GM18951 (cell line): ENCODE measurements at regions not wholly inside any gene's neighbourhood (a gene's known extent, or its start where the extent isn't known, plus 50 kb on each side); places are given as distances from the start of the nearest gene placed in this dataset.
"Not testable (repeated sequence)": the region's sequence is repeated elsewhere in the genome, so short reads cannot be mapped to it uniquely, and the experiment has no call there.

Experiments used
- POLR2A ChIP-seq: IDR thresholded peaks from 4 replicates; pipeline ENCODE4 v1.6.1; 2011; ENCODE audit warnings: mild to moderate bottlenecking; ENCODE audit not compliant: insufficient read length, insufficient read depth; ENCODE audit errors: extremely low read depth
- in situ Hi-C: fragments of 300-500 bp; cut with MboI; formaldehyde crosslinking; loops from one replicate; pipeline ENCODE4 v1.12.0; 2022; ENCODE audit warnings: low sequenced_read_pairs, mixed read lengths, inconsistent platforms; ENCODE audit not compliant: unreplicated experiment

GRCh38 chr17:34485999-34486398 is 93.4 kb upstream of the TMEM132E start:
- TF ChIP-seq POLR2A: no peak
- in situ Hi-C loops: no loop called here

GRCh38 chr17:34484193-34484733 is 95.1 kb upstream of the TMEM132E start:
- in situ Hi-C loops: no loop called here
- no peak for TF ChIP-seq POLR2A

- TF ChIP-seq POLR2A: no peak
- in situ Hi-C loops: no loop called here
These were observed 96.7 kb upstream of the TMEM132E start for GRCh38 chr17:34482730-34483129.

GRCh38 chr17:34481779-34482178 is 97.6 kb upstream of the TMEM132E start:
- no peak for TF ChIP-seq POLR2A
- in situ Hi-C loops: no loop called here

GRCh38 chr17:34479371-34479770 is 100.0 kb upstream of the TMEM132E start:
- in situ Hi-C loops: no loop called here
- TF ChIP-seq POLR2A: no peak

GRCh38 chr17:34478244-34478643 is 101.1 kb upstream of the TMEM132E start:
- TF ChIP-seq POLR2A: no peak
- in situ Hi-C loops: no loop called here

GRCh38 chr17:34475296-34475695 is 104.1 kb upstream of the TMEM132E start:
- in situ Hi-C loops: no loop called here
- no peak for TF ChIP-seq POLR2A

- in situ Hi-C loops: no loop called here
- no peak for TF ChIP-seq POLR2A
These were observed 104.7 kb upstream of the TMEM132E start for GRCh38 chr17:34474706-34475105.

- in situ Hi-C loops: no loop called here
- no peak for TF ChIP-seq POLR2A
These were observed 107.0 kb upstream of the TMEM132E start for GRCh38 chr17:34472363-34472762.

GRCh38 chr17:34471278-34471677 is 108.1 kb upstream of the TMEM132E start:
- in situ Hi-C loops: not testable (repeated sequence)

- in situ Hi-C loops: no loop called here
- no peak for TF ChIP-seq POLR2A
These were observed 102.8 kb upstream of the CCL1 start for GRCh38 chr17:34465789-34466188.

- TF ChIP-seq POLR2A: no peak
- in situ Hi-C loops: no loop called here
These were observed 101.8 kb upstream of the CCL1 start for GRCh38 chr17:34464812-34465211.

- in situ Hi-C loops: no loop called here
- no peak for TF ChIP-seq POLR2A
These were observed 95.2 kb upstream of the CCL1 start for GRCh38 chr17:34458266-34458665.

- no peak for TF ChIP-seq POLR2A
These were observed 93.1 kb upstream of the CCL1 start for GRCh38 chr17:34456121-34456520.

GRCh38 chr17:34452769-34453168 is 89.7 kb upstream of the CCL1 start:
- in situ Hi-C loops: no loop called here
- no peak for TF ChIP-seq POLR2A

More at GRCh38 chr17:34456121-34456520, 93.1 kb upstream of the CCL1 start:
- in situ Hi-C loops: no loop called here

- TF ChIP-seq POLR2A: no peak
- in situ Hi-C loops: no loop called here
These were observed 88.3 kb upstream of the CCL1 start for GRCh38 chr17:34451313-34451712.

- in situ Hi-C loops: no loop called here
- TF ChIP-seq POLR2A: no peak
These were observed 84.4 kb upstream of the CCL1 start for GRCh38 chr17:34447406-34447805.
